ENCODE measurements at regions not wholly inside any gene's neighbourhood (a gene's known extent, or its start where the extent isn't known, plus 50 kb on each side); places are given as distances from the start of the nearest gene placed in this dataset.

DNA sequence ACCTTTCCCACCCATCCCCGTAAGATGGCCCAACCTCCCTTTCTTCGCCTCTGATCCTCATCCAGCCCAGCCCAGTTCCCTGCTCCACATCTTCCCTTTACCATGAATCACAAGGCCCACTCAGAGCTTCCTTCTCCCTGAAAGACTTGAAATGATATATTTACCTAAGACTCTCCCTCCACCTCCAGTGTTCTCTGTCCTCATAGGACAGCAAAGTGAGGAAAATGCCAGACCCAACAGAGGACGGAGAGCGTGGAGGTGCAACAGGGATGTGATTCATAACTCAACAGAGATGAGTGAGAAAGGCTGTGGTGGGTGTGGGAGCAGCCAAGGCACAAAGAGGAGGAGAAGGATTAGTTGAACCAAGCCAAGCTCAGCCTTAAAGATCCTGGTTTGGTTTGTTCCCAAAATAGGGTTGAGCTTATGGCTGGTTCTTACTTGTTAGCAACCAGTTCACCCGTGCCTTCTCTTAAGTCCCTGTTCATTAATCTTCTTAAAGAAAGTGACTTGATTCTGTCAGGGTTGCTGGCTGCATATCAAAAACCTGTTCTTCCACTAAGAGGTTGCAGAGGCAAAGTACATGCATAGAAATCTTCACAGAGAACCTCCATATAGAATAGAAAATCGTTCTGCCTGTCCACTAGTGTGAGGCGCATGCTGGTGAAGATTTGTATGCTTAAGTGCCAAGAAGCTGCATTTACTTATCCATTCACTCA lies 183.2 kb downstream of the ACTL7B start:
- H3K79me2 ChIP-seq (ENCODE audit: low read length) = no peaks in the 10 kb centered on the region
- no peaks in the 10 kb centered on the region for H3K9me2 ChIP-seq (replicated peaks; ENCODE audit: low read length)
- H3K4me2 ChIP-seq (ENCODE audit: low read length) = no peak overlapping the region
- intact Hi-C loops (cut with micrococcal nuclease) = loop anchor here (10.0 kb wide), 1 partner anchor 108 kb away; no protein-coding TSS in a partner anchor
- DNase-seq = peak; percentile 24
- H4K20me1 ChIP-seq (ENCODE audit: low read length) = no peaks in the 10 kb centered on the region
- no peaks in the 10 kb centered on the region for H3K36me3 ChIP-seq (ENCODE audit: low read depth, low read length)
- H3K27me3 ChIP-seq (ENCODE audit: low read length) = no peaks in the 10 kb centered on the region
- H3F3A ChIP-seq (ENCODE audit: low read length, unreplicated experiment) = no peaks in the 10 kb centered on the region
- no peak for TF ChIP-seq EZH2phosphoT487 (IDR thresholded peaks at IDR 0.05; ENCODE audit: borderline replicate concordance, low read length)
- TF ChIP-seq, protein P1, sequence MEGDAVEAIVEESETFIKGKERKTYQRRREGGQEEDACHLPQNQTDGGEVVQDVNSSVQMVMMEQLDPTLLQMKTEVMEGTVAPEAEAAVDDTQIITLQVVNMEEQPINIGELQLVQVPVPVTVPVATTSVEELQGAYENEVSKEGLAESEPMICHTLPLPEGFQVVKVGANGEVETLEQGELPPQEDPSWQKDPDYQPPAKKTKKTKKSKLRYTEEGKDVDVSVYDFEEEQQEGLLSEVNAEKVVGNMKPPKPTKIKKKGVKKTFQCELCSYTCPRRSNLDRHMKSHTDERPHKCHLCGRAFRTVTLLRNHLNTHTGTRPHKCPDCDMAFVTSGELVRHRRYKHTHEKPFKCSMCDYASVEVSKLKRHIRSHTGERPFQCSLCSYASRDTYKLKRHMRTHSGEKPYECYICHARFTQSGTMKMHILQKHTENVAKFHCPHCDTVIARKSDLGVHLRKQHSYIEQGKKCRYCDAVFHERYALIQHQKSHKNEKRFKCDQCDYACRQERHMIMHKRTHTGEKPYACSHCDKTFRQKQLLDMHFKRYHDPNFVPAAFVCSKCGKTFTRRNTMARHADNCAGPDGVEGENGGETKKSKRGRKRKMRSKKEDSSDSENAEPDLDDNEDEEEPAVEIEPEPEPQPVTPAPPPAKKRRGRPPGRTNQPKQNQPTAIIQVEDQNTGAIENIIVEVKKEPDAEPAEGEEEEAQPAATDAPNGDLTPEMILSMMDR (conservative IDR thresholded peaks at IDR 0.05; ENCODE audit: low read depth, low read length) = no peak
- no peak for TF ChIP-seq EZH2 (IDR thresholded peaks at IDR 0.05; ENCODE audit: low read length, unreplicated experiment)
- no peak for ATAC-seq
- CTCF ChIA-PET = no interaction called here
- POLR2A ChIA-PET (ENCODE audit: unreplicated experiment) = no interaction called here
- H2AFZ ChIP-seq (ENCODE audit: low read length) = no peak overlapping the region
- H3K4me1 ChIP-seq (ENCODE audit: insufficient read depth, low read length) = peaks cover 8% of the 10 kb centered on the region; the same call in 1 of the 2 replicates
- H3K9ac ChIP-seq (ENCODE audit: low read length) = no peak overlapping the region
- no peaks in the 10 kb centered on the region for H3K9me3 ChIP-seq (ENCODE audit: low read length)
- BruUV-seq (replicated peaks) = no TSS peak
- H3K27ac ChIP-seq (ENCODE audit: low read length) = no peak overlapping the region
- no peak overlapping the region for H3K4me3 ChIP-seq (ENCODE audit: low read length)

DNA sequence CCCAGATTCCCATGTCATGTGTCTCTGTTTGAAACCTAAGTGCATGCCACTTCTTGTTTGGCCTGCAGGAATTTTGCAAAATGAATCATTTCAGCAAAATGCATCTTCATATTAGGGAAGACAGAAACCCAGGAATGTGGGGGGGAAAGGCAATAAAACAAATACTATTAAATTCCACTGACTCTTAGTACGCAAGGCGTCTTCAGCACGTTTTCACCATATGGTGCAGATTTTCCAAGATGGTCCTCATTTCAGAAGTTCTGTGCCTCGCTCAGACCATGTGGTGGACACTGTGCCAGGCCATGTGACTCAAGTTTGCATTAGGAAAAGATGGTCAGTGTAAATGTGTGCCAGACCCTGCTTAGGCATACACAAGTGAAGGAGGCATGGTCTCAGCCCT lies 184.0 kb downstream of the ACTL7B start:
- H3K4me3 ChIP-seq (ENCODE audit: low read length) = no peak overlapping the region
- no peaks in the 10 kb centered on the region for H3K9me3 ChIP-seq (ENCODE audit: low read length)
- H3K9me2 ChIP-seq (replicated peaks; ENCODE audit: low read length) = no peaks in the 10 kb centered on the region
- no peaks in the 10 kb centered on the region for H3K27me3 ChIP-seq (ENCODE audit: low read length)
- no peaks in the 10 kb centered on the region for H3K79me2 ChIP-seq (ENCODE audit: low read length)
- ChIA-PET POLR2A (ENCODE audit: unreplicated experiment) (no interaction called here), CTCF (no interaction called here)
- H3K9ac ChIP-seq (ENCODE audit: low read length) = no peak overlapping the region
- H3K4me1 ChIP-seq (ENCODE audit: insufficient read depth, low read length) = peaks cover 8% of the 10 kb centered on the region; the same call in 1 of the 2 replicates
- TF ChIP-seq EZH2phosphoT487 (IDR thresholded peaks at IDR 0.05; ENCODE audit: borderline replicate concordance, low read length) (no peak), EZH2 (IDR thresholded peaks at IDR 0.05; ENCODE audit: low read length, unreplicated experiment) (no peak)
- TF ChIP-seq, protein P1 (conservative IDR thresholded peaks at IDR 0.05; ENCODE audit: low read depth, low read length) = no peak
- intact Hi-C loops (cut with micrococcal nuclease) = loop anchor here (10.0 kb wide), 1 partner anchor 107 kb away; no protein-coding TSS in a partner anchor
- no TSS peak for BruUV-seq (replicated peaks)
- H3F3A ChIP-seq (ENCODE audit: low read length, unreplicated experiment) = no peaks in the 10 kb centered on the region
- peak; percentile 30 for DNase-seq
- no peak for ATAC-seq
- H3K27ac ChIP-seq (ENCODE audit: low read length) = no peak overlapping the region
- no peak overlapping the region for H2AFZ ChIP-seq (ENCODE audit: low read length)
- no peaks in the 10 kb centered on the region for H3K36me3 ChIP-seq (ENCODE audit: low read depth, low read length)
- H3K4me2 ChIP-seq (ENCODE audit: low read length) = no peak overlapping the region
- H4K20me1 ChIP-seq (ENCODE audit: low read length) = no peaks in the 10 kb centered on the region

DNA sequence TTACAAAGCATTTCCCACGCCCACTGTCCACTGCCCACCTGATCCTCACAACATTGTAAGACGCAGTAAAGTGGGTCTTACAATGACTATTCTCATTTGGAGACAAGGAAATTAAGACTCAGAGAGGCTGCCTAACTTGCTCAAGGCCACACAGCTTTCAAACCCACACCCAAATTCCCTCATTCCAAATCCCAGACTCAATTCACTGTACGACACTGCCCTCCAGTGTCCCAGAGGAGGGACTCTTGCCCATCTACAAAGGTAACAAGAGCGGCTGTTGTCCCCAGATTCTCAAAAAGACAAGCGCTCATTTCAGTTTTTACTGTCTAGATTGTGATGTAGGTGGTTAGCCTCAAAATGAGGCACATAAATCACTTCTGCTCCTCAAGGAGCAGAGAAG lies 184.6 kb downstream of the ACTL7B start:
- BruUV-seq (replicated peaks) = no TSS peak
- no peak overlapping the region for H3K4me2 ChIP-seq (ENCODE audit: low read length)
- peak; percentile 55 for ATAC-seq

More for the DNA sequence above, 184.6 kb downstream of the ACTL7B start:
- Histone ChIP-seq H3K27ac (ENCODE audit: low read length) (no peak overlapping the region), H3K9ac (ENCODE audit: low read length) (no peak overlapping the region), H3K27me3 (ENCODE audit: low read length) (no peaks in the 10 kb centered on the region), H4K20me1 (ENCODE audit: low read length) (no peaks in the 10 kb centered on the region), H3K79me2 (ENCODE audit: low read length) (no peaks in the 10 kb centered on the region), H2AFZ (ENCODE audit: low read length) (no peak overlapping the region), H3F3A (ENCODE audit: low read length, unreplicated experiment) (no peaks in the 10 kb centered on the region), H3K36me3 (ENCODE audit: low read depth, low read length) (no peaks in the 10 kb centered on the region), H3K9me2 (replicated peaks; ENCODE audit: low read length) (no peaks in the 10 kb centered on the region), H3K4me1 (ENCODE audit: insufficient read depth, low read length) (peaks cover 8% of the 10 kb centered on the region; the same call in 1 of the 2 replicates), H3K9me3 (ENCODE audit: low read length) (no peaks in the 10 kb centered on the region), H3K4me3 (ENCODE audit: low read length) (no peak overlapping the region)
- ChIA-PET CTCF (no interaction called here), POLR2A (ENCODE audit: unreplicated experiment) (no interaction called here)
- TF ChIP-seq, protein P1 (conservative IDR thresholded peaks at IDR 0.05; ENCODE audit: low read depth, low read length) = peak; percentile 77
- TF ChIP-seq EZH2phosphoT487 (IDR thresholded peaks at IDR 0.05; ENCODE audit: borderline replicate concordance, low read length) = no peak
- intact Hi-C loops (cut with micrococcal nuclease) = loop anchor here (10.0 kb wide), 1 partner anchor 106 kb away; no protein-coding TSS in a partner anchor
- DNase-seq = peak; percentile 59
